Stimulated activated CD4-positive, alpha-beta T cell treated with anti-CD3 and anti-CD28 coated beads, Interleukin-15, amount 100 ng/mL, for 48 hours (primary cell): ENCODE measurements at regions not wholly inside any gene's neighbourhood (a gene's known extent, or its start where the extent isn't known, plus 50 kb on each side); places are given as distances from the start of the nearest gene placed in this dataset.

ENCODE experiments used
- DNase-seq, 2 donors: peaks; one replicate each; pipeline ENCODE4 v3.0.0-alpha.2; 2020; ENCODE audit warnings: low read depth in 2 of 2

DNA sequence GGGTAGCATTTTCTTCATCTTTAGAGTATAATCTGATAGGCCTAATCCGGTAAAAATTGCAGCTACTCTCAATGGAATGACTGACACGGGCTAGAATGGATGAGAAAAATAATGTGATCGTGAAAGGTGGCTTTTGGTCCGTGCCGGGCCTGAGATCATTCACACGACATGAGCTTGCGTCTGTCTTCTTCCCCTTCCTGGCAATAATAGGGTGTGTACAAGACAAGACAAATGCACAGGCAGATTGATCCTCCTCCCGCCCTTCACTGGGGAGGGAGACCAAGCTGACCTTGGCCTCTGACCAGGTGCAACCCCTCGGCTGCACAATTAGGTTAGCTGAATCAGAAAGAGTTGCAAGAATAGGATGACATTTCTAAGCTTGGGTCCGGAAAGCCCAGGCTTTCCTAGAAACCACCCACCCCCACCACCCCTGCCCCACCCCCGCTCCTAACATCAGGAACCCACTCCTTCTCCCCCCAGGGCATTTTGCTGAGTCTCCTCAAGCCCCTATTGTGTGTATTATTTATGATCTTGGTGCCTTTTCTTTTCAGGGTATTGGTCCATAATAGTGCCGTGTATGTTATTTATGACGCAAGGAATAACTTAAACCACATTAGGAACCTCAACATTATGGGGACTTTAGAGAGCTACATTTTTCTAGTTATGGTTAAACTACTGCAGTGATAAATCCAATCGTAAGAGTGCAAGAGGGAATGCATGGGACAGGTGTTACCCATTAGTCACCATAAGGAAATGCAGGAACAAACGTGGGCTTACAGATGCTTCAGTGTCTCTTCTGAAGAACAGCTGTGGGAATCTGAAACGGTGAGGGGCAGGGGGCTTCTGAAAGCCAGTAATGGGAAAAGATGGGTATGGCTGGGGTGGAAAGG, 540.1 kb upstream of the PSMD7 start:
- no peak for DNase-seq

DNA sequence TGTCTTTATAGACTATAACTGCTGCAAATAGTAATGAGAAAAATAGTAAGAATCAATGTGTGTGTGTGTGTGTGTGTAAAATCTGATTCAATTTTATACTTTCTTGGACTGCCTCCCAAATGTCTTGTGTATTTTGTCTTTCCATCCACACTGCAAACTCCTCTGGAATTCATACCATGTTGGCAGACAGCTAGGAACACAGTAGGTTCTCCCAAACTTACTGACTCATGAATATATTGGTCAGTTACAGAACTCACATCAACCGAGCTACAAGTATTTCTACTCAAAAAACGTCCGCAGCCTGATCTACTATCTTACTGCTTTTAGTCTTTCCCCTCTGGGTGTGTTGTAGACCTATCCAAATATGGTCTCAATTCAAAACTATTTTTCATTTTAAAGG, 542.7 kb upstream of the PSMD7 start:
- no peak for DNase-seq

DNA sequence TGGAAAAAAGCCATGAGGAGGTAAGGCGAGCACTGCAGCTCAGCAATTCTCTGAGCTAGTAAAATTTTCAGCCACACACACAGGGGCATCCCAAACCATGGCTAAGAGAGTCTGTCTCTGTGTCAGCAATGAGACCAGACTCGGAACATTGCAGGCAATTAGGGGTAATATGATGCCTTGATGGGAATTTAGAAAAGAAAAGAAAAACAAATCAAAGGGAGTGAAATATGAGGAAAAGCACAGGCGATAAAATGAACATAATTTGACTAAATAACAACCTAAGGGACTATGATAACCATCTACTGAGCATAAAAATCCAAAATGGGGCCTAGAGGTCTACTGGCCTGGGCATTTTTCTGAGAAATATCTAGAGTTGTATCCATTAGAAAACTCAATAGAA, 546.0 kb upstream of the PSMD7 start:
- no peak for DNase-seq

DNA sequence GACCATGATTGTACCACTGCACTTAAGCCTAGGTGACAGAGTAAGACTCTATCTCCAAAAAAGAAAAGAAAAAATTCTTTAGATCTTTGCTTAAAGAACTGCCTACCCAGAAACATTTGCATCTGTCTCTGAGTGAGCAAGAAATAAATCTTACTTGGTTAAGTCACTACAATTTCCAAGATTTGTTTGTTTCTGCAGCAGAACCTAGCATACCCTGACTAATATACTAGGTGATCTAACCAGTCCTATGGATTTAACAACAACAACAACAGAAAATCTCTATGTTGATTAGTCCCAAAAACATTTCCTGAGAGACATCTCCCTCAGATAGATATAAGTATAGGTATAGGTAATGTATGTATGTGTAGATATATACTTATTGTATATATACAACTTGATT, 549.3 kb upstream of the PSMD7 start:
- DNase-seq = no peak

DNA sequence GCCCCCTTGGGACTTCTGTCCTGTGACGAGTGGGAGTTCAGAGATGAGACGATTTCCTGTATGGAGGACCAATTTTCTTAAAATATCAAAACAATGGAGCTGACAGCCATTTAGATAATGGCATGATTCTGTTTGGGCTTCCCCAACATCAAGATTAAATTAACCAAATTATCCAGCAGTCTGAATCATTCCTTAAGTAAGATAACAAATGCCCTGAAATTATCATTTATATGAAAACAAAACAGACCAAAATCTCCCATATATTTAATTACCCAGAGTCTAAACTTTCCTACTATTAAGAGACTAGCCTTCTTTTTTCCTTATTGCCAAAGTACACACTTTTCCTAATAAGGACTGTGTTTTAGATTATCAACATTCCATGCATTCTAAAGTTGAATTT, 550.1 kb upstream of the PSMD7 start:
- no peak for DNase-seq

DNA sequence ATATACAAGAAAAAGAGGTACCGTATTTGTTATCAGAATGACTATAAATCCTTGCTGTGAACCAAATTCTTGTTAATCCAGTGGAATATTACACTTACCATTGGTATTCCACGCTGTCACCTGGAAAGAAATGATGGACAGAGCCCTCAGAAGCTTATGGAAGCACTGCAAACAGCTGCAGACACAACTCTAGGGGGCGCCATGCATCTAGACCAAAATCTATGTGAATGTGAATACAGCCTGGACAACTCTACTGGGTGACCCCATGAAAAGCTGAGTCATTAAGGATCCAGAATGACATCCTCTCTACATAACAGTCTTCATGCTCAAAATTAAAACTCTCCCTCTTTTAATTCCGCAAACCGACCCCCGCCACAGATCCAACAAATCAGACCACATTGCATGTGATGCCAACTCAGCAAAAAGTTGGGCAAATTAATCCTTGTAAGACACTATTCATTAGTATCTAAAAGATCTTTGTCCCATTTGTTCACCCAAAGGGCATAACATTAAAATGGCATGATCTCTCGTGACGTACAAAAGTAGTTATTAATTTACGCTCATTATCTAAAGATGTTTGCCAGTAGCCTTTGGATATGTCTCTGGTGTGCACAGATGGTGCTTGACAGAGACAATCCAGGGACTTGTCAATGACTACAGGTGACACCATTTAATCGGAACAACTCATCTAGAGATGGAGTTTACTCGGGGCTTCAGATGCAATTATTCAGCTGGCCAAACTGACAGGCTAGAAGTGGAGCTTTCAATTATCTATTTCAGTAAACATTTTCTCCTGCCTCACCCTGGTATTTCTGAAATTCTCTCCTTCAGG, 552.7 kb upstream of the PSMD7 start:
- DNase-seq = no peak

DNA sequence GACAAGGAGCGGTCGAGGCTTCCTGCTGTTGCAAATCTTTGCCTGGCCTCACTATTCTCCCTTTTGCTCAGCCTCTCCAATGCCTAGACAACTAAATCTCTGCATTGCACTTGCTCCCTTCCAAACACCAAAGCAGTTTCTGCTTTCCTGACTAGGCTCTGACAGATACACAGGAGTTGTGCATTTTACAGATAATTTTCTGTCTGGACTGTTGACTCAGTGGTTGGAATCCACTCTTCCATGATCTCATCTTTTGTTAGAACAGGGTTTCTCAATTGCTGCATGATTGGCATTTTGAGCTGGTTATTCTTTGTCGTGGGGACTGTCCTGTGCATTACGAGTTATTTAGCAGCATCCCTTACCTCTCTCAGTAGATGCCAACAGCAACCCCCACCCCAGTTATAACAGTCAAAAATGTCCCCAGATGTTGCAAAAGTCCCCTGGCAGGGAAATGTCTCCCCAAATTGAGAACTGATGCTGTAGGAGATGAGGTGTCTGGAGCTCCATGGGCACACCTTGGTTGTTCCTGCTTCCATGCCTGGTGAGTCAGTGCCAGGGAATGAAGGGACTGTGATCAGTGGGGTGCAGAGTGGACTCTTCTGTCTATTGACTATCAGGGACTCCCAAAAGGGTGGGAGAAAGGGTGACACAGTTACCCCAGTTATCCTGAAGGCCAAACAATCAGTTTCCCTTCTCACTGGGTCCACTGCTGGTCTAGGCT, 557.4 kb upstream of the PSMD7 start:
- no peak for DNase-seq

DNA sequence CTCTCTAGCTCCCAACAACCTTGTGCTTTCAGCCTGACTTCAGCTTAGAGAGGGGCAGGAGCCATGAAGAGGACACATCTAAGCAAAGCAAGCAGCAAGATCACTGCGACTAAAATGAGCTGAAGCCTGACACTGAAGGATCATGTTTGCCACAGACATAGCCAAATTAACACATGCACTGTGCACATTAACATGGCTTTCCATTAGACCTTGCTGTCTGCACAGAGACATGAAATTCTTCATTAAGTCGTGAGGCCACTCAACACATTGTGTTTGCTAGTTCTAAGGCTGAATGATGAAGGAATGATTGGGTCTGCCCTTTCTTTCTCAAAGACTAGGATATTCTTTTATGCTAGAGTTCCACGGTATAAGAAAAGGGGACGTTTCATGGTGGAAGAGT, 558.3 kb upstream of the PSMD7 start:
- no peak for DNase-seq

DNA sequence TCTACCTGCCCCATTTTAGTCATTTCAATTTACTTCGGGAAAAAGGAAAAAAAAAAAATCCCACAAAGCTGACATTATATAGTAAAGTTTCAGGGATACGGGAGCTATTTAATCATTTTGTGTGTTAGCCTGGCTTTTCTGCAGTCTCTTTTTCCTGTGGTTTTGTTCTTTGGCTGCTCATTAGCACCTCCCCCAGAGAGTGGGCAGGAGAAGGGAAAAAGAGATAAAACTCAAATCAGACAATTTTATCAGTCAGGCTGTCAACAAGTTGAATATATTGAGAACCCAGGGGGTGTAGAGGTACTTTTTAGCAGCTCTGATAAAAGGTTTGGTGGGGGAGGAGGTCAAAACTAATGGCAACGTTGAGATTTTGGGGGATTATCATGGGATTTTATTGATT, 559.0 kb upstream of the PSMD7 start:
- DNase-seq = no peak

DNA sequence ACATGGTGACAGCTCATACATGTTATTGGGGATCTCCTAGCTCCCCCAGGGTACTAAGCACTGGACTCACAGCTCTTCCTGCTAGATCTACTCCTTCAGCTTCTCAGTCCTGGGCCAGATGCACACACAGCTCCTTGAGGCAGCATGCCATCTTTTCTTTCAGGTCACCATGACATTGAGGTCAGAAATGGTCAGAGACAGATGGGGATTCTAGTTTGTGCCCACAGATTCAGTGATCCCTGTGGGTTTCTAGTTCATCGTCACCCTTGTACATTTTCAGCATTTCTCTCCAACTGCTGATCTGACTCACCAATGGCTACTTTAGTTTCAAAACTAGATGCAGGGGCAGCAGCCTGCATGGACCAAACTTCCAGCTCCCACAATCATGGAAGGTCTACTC, 560.7 kb upstream of the PSMD7 start:
- DNase-seq = no peak

DNA sequence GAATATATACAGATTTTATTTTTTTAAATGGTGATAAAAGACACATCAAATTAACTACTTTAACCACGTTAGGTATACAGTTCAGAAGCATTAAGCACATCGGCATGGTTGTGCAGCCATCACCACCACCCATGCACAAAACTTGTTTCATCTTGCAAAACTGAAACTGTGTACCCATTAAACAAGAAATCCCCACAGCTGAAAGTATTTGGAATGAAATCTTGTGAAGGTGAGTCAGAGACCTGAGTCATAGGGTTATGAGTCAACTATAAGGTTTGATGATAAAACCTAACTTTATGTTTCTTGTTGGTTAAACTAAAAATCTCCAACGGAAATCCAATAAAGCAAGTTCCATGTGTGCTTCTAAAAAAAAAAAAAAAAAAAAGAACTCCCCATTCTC, 561.6 kb upstream of the PSMD7 start:
- DNase-seq = no peak

DNA sequence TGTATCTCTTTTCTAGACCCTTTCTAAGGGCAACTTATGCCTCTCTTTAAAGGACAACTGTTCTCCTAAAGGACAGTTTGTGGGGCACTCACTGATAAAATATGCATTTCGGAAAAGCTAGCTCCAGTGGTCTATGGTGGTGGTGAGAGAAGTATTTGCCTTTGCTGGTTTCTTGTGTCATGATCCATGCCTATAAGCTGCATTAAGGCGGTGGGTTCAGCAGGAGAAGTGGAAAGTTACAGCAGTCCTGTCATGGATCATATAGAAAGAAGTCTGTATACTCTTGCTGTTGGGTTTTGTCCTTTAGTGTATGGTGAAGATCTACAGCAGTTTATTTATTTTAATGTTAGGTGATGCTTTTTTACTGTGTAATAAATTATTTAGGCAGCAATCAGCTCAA, 563.9 kb upstream of the PSMD7 start:
- DNase-seq = no peak

DNA sequence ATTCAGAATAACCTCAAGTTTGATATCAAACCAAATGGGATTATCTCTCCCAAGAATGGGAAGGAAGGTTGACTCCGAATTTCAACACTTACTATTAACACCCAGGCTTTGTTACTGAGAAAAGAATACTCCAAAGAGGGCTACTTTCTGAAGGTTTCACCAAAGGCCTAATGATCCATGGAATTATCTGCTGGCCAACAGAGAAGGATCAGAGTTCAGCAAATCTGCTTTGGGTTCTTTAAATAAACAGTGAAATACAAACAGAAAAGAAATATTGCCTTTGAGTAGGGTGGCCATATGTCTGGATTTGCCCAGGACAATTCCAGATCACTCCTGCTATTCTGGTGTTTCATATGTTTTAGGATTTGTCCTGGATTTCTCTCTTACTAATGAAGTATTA, 564.5 kb upstream of the PSMD7 start:
- no peak for DNase-seq

DNA sequence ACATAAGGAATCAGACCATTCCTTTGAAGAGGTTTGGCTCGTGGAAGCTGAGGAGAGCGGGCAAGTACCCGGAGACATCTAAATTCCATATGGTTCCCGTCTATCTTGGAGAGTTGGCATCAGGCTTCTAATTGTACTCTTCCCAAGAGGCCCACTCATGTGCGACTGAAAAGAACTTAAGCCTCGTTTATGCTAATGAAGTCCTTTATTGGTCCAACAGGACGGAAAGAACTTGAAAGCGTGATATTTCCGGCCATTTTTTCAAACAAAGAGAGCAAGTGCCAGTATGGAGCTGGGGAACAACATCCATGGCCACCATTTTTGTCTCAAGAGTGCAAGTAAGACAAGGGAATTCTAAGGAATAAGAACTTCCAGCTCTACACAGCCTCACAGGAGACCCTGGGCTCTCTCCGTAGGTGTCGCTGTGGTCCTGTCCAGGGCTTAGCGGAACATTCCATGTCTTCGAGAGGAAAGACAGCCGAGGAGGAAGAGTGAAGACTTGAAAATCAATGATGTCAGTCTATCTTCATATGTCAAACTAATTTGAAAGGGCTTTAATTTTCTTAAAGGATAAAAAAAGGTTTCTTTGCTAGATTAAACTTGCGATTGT, 566.0 kb upstream of the PSMD7 start:
- DNase-seq = no peak

DNA sequence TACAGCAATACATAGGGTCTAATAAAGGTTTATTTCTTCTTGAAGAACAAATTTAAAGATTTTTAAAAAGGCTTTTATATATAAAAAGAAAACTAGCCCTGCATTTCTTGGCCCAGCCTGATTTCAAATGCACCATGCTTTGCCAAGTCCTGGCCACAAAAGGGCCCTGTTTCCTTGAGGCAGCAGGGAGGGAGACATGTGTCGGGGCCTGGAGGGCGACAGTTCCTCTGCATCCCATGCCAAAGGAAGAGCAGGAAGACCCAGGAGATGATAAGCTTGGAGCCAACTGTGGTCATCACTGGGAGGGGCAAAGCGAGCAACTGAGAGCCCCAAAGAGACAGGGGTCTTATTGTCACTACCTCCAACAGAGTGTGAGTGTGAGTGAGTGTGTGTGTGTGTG, 571.5 kb upstream of the PSMD7 start:
- no peak for DNase-seq

DNA sequence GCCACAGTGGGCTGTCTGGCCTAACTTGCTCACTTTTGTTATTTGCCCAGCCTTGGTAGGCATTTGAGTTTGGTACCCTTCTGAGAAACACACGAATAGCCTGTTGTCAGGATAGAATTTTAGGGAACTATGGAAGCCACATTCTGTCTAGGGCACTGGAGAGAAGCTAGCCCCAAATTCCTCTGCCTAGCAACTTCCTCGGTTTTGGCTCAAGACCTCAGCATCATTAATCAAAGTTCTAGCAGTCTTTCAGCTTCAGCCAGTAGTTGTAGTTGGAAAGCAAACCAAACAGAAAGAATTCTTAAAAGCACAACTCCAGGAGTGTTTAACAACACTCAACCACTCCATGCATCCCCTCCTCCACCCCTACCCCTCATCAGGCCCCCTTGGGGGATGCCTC, 572.1 kb upstream of the PSMD7 start:
- no peak for DNase-seq

DNA sequence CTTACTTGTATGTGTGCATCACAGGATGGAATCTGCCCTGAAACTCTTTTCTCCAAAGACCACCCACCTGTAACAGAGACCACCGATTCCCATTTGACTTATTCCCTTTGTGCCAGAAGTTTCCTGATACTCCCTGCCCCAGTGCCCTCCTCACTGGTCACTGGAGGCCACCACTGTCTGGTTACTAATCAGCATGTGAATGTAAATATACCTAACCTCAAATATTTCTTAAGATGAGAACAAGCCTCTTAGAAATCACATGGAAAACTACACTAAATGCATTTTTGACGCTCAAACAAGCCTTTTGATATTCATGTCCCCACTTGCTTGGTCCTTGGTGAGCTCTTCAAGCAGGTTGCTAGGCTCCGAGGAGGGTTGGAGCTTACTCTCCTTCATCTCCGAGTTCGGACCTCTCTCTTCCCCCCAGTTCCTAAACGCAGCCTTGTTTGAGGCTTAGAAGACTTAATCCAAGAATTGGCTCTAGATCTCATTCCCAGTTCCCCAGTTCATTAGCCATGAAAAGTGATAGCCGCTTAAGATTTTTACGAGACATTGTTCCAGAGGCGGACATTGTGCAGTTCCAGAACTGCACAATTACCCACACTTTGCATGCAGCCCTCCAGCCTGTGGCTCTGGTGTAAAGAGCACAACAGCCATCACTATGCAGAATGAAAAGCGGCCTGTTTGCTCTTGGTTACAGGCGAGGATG, 579.2 kb upstream of the PSMD7 start:
- no peak for DNase-seq

DNA sequence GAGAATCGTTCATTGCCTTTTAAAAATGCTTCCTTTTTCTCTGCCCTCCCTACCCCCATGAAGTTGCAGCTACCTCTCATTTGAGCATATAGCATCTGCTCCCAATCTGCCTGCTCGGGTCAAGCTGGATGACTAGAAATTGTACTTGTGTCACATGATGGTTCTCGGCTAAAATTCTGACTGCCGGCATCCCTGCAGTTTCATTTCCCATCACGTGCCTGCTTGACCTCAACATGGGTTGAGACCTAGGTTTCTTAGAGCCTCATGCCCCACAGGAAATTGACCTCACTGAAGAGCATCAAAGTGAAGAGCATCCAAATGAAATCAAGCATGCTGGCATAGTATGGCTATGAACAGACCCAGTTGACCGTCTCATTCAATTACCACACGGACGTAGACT, 581.6 kb upstream of the PSMD7 start:
- DNase-seq = no peak

DNA sequence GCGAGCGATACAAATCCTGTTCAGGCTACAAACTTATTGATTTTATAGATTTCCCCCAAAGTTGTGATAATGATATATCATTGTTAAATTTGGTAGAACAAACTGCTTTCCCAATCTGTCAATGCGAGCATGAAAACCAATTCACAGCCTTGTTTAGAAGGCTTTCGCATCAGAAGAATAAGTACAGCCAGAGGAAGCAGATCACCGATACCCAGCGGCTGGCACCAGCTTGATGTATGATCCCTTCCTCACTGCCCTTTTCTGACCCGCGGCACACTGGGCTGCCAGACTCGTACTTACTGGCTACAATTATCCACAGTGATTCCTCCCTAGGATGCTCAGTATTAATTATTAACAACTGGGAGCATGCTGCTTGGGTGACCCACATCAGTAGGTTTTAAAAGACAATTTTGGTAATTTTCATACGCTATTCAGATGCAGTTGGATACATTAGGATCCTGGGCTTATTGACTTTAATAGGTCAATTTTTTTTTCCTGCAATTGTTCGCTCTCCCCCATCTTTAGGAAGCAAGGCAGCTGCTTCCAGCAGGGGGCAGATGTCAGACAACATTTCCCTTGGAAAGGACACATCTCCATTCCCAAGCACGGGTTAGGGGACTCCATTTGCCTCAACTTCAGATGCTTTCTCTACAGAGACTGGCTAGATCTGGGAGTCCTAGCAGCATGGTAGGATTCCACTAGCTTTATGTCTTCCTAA, 582.7 kb upstream of the PSMD7 start:
- DNase-seq = no peak

DNA sequence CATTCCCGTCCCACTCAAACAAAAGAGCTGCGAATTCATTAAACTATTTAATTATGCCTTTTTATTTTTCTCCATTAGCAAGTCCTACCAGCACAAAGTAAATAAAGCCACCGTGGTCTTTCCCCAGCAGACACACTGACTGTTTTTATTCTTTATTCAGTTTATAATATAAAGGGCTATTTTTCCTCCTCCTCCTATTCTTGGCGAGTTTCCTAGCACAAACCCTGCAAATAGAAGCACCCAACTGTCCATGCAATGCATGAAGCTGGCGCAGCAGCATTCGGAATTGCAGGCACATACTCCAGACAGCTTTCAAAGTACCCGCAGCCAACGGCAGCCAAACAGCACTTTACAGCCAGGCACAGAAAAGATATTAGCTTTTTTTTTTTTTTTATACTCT, 583.4 kb upstream of the PSMD7 start:
- DNase-seq = no peak
